Inflammatory macrophage treated with lipopolysaccharide for 1 hour (primary cell): ENCODE measurements at regions not wholly inside any gene's neighbourhood (a gene's known extent, or its start where the extent isn't known, plus 50 kb on each side); places are given as distances from the start of the nearest gene placed in this dataset.
"Not testable (repeated sequence)": the region's sequence is repeated elsewhere in the genome, so short reads cannot be mapped to it uniquely, and the experiment has no call there.

Source experiments
- DNase-seq, 2 donors: peaks; one replicate each; pipeline ENCODE4 v3.0.0-alpha.2; 2020 to 2022

DNA sequence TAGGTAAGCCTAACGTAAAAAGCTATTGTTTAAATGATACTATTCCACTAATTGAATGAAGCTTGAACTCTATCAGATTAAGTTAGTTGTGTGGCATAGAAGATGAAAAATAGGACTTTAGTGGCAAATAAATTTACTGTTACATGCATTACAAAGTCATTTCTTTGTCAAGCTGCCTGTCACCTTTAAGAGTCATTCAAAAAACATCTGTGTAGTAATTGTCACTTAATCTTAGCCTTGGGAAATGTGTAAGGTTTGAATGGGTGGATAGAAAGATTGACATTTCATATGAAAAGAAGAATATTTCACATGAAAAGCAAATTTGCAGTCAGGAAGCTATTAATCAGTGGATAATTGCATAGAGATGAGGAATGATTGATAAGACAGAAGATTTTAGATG lies 473.5 kb downstream of the DNAH5 start:
- no peak for DNase-seq

DNA sequence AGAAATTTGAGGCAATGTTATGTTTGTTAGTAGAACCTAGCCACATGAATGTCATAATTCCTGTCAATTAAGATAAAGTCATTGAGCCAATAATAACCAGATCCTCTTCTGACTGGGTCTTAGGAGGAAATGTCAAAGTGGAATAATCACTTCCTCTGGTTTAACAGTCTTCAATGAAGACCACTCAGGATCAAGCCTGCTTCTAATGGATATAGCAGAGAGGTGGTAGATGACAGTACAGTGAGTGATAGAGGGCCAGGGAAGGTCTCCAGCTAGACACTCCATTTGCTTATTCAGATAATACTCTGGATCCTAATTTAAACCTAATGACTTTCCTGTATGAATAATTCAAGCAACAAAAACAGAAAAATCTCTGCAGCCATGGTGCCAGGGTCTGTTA lies 474.2 kb downstream of the DNAH5 start:
- no peak for DNase-seq

DNA sequence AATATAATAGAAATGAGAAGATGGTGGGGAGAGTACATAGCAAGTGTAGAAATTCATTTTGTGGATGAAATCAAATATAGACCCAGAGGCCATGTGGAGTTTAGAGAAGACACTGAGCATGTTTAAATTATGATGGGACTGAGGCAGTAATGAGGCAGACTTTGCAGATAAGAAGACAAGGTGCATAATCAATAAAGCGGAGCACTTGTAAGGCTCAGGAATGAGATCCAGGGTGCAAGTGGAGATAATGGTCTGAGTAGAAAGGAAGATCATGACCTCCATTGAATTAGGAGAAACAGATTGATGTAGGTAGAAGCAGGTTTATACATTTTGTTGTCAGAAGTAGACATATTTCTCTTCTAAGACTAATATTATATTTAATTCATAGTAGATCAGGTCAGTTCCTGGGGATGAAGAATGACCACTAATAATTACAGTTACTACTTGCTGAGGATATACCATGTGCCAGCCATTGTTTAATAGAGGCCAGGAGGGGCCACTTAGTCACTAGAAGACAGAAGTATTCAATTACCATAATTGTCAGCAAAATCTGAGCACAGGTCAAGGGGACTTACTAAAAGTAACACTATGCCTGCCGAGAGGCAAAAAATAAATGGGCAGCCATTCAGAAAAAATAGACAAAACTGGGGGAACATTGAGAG lies 479.8 kb downstream of the DNAH5 start:
- no peak for DNase-seq

DNA sequence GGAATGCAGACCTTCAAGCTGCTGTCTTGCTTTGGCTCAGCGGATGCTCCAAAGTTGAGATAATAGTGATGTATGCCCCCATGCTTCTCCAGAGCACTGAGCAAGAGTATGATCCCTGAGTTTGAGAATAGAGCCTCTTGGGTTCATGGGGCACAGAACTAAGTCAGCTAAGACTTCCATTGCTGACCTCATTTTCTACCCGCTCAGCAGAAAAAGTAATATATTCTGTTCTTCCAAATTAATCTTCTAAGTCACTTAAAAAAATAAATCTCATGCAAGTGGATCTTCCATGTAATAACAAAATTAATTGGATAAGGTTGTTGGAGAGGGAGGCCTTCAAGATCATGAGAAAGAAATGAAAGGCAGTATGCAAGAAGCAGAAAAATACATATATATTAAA lies 483.9 kb downstream of the DNAH5 start:
- DNase-seq = no peak

DNA sequence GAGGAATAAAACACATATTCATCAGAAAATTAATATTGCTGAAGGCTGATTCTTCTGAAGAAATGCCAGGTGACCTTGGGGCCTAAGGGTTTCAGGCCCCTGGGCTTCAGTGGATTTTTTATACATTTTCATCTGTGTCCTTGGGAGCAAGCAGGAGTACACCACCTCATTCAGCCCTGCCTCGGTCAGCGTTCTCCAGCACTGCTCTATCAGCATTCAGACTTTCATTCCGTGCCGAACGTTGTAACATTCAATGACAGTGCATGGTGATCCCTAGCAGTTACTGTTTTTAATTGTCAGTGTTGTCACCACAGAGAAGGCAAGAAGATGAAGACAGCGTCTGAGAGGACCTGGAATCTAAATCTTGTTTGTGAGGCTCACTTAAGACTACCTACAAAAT lies 490.4 kb downstream of the DNAH5 start:
- no peak for DNase-seq

DNA sequence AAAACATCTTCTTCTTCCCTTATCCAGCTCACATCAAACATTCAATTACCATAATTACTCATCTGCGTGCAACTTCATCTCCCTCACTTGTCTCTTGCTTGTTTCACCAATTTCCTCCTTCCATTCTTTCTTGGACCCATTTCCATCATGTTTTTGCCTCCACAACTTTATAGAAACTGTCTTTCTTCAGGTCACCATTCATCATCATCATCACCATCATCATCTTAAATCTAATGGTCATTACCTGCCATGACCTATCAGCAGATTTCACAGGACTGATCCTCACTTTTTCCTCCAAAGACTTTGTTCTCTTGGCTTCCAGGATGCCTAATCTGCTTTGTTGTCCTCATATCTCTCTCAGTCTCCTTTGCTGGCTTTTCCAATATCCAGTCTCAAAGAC lies 495.6 kb downstream of the DNAH5 start:
- DNase-seq = no peak

DNA sequence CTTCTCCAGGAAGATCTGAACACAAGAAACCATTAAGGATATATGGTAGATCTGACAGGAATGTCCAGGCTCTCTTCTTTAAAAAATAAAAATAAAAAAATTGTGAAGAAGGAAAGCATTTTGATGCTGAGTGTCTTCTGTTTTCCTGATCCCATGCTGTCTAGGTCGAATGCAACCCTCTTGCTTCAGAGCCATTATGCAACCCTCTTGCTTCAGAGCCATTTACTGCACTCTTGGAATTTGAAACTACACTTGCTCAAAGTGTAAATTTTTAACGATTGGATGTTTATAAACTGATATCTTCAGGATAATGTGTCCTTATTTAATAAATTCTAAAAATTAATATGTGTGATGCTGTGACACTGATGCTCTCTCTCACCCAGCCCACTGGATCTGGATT lies 505.1 kb downstream of the DNAH5 start:
- no peak for DNase-seq

DNA sequence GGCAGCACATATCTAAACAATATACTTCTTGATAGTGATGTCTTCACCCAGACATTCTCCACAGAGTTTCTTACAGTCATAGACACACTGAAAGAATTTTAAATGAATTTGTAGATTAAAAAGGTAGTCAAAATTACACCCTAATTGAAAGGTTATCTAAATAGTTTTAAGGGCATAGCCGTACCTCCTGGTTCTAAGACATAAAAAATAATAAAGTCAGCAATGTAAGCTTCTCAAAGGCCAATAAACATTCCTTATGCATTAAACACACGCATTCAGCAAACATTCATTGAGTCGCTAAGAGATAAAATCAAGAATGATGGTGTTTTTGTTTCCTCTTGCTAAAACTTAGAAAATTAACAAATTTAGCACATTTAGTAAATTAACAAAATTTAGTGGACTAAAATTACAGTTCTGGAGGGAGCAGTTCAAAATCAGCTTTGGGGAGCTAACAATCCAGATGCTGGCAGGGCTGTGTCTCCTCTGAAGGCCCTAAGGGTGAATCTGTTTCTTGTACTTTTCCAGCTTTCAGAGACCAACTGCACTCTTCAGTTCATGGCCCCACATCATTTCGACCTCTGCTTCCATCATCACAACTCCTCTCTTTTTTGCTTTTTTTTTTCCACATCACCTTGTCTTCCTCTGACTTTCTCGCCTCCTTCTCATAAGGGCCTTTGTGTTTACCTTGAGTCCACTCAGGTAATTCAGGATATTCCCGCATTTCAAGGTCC lies 516.5 kb downstream of the DNAH5 start:
- DNase-seq = no peak

DNA sequence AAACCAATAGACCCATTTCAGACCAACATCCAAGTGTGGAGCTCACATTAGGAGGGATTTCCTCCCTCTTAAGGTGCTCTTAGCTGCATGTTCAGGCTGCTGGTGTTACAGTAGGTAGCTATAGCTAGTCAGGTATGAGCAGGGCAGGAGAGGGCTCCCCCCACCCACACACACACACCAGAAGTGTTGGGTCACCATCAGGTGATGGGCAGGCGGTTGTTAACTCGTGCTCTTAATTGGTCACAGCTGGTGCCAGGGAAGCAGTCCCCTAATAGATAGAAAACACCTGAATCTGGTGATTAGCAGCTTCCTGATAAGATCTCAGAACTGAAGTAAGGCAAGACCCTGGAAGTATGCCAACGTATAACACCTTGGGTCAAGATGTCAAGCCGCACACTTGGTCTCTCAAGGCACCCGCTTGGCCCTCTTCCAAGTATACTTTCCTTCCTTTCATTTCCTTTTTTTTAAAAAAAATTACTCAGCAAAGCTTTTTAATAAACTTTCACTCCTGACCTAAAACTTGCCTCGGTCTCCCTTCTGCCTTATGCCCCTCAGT lies 532.4 kb downstream of the DNAH5 start:
- DNase-seq = no peak

DNA sequence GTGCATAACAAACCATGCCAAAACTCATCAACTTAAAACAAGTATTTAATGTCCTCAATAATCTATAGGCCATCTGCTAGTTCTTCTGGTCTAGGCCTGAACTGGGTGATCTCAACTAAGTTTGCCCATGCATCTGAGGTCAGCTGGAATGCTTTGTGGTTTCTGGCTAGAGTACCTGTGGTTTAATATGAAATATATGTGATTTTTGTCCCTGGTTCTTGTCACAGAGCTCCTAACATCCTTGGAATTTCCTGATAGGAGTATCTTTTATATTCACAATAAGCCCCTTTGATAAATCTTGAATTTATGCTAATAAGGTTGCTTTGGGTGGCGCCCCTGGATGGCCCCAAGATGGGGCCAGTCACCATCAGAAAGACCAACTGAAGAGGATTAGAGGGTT lies 535.9 kb downstream of the DNAH5 start:
- no peak for DNase-seq

DNA sequence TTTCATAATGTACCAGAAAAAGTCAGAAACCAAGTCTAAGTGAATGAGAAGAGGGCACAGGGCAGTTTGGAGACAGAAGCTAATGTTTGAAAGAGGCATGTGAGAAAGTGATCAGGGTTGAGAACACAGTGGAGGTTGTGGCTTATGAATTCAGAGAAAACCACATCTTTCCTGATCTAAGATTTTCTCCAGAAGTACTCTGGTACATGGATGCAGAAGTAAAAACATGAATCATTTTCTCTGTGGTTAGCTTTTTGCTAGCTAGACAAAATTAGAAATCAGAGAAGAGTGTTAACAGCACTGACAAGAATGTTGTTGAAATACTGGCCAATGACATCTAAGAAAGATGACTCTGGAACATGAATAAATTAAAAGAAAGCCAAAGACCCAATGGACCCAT lies 541.1 kb downstream of the DNAH5 start:
- no peak for DNase-seq

DNA sequence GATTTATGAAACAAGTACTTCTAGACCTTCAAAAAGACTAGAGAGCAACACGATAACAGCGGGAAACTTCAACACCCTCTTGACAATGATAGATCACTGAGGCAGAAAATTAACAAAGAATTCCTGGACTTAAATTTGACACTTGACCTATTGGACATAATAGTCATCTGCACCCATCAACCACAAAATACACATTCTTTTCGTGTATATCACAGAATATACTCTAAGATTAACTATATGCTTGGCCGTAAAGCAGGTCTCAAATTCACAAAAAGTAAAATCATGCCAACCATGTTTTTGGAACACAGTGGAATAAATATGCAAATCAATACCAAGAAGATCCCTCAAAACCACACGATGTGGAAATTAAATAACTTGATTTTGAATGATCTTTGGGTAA lies 559.4 kb downstream of the DNAH5 start:
- DNase-seq = no peak

DNA sequence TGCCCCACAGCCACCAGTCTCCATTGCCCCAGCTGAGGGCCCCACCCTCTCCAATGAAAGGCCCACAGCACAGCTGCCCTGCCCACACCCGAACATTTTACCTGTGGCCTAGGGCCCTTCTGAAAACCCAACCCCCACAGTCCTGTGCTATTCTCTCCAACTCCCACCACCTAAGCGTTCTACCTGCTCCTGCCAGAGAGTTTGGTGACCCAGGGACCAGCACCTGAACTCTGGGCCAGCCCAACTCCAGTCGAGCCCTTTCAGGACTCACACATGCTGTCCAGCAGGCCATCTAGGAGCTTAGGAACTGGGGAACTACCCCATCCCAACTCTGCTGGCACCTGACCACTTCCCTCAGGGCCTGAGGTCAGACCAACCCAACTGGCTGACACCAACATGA lies 562.3 kb downstream of the DNAH5 start:
- DNase-seq = no peak

DNA sequence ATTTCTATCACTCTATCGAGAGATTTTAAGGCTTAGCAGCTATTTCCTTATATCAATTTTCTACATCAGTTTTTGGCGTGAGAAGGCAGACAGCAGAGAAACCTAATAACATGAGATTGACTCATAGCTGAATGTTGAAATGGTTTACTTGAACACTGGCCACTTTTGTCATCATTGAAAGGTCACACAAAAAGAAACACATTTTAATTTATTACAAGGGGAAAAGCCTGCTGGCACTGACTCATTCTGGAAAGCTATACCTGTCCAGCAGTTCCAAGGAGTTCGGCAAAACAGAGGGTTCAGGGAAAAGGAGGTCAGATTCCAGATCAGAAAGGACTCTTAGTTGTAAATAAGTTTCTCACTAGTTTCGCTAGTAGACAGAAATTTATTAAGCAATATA lies 566.4 kb downstream of the DNAH5 start:
- no peak for DNase-seq

DNA sequence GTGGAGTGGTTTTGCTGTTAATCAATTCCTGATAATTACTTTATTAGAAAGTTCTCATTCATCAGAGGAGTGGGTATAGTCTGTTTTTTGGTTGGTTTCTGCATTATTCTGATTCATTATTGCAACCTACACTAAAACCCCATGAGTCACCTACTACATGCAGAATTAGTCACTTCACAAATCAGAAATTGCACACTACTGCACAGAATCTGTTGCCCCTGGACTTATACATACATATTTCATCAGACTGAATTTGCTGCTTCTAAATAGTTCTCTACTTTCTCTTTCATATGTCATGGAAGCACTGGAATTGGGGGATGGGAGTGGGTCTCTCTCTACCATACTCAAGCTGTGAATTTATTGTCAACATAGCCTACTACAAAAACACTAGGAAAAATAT lies 585.1 kb downstream of the DNAH5 start:
- DNase-seq = no peak

DNA sequence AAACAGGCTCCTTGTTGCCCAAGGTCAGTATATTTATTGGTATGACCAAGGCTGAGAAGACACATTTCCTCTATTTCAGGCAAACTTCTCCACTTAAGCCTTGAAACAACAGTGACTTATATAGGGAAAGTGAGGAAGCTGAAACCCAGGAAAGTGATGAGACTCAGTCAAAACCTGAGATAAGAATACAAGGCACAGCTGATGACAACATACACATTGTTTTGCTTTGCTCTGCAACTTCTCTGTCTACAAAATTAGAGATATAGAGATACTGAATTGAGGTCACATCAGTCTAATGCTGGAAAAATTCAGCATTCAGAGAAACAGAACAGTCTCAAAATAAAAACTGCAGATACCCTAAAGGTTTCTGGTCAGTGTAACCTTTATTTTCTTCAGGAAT lies 586.1 kb downstream of the DNAH5 start:
- no peak for DNase-seq

DNA sequence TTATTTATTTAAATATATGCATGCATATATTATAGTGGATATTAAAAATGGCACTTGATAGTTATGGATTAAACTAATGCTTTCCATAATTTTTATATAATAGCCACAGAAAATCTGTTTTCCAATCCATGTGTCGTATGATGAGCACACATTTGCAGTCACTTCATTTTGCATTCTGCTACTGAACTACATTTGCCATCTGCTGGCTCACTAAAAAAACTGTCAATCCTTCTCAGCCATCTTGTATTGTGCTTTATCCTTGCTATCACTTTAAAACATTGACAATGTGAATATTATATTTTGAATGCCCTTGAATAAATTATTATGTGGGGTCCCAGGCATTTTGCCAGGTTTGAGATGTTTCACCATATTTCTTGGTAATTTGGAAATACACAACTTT lies 586.6 kb downstream of the DNAH5 start:
- no peak for DNase-seq

DNA sequence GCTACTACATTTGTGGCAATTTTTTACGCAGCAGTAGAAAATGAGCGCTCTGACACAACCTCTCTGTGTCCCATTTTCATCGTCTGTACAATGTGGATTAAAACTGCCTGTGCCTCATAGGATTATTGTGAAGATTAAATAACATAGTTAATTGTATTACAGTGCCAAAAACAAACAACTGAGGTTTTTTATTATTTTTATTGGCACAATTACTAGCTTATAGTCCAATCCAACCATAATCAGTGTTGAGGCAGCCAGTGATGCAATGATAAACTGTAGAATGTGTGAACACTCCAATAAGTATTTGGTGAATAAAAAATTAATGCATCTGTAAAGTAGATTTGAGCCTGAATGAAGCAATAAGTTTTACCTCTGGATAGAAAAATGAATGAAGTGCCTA lies 588.3 kb downstream of the DNAH5 start:
- no peak for DNase-seq

DNA sequence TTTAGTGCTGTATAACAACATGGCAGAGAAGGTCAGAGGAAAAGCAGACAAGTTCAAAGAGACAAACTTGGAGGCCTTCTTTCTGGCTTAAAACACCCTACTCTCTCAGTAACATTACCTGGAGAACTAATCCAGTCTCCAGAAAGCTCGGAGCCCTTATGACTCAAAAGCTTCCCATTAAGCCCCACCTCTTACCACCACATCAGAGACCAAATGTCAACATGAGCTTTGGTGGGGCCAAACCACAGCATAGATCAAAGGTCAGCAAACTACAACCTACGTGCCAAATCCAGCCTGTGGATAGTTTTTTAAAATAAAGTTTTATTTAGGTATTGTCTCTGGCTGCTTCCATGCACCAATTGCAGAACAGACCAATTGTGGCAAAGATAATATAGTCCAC lies 589.9 kb downstream of the DNAH5 start:
- DNase-seq = no peak

DNA sequence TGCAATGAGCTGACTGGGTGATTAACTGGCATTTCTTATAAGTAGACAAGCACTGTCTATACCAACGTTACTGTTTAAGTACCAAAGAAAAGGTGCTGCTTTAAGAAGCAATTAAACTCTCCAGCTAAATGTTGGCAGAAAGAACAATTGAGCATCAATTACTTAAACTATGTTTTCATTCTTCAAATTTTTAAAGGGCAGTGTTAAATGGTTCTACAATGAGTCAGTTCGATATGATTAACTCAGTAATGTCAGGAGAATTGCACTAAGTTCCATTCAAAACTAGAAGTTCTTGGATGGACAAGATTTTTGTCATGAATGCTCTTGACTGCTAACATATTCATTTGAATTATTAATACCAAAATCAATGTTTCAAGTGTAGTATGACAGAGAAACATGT lies 593.7 kb downstream of the DNAH5 start:
- no peak for DNase-seq

DNA sequence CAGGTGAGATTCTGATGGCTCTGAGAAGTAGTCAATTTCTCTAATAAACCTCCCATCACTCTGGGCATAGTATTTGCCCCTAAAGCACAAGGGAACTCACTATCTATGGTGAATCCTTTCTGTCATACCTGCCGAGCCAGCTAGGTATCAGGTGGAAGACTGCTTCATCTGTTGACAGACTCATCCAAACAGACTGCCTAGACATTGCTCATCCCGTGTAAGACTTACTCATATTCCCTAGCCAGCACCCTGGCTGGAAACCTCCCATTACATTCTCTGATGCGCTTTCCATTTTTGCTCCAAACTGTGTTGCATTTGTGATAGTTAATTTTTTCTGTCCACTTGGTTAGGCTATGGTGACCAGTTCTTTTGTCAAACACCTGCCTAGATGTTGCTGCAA lies 595.9 kb downstream of the DNAH5 start:
- DNase-seq = no peak

DNA sequence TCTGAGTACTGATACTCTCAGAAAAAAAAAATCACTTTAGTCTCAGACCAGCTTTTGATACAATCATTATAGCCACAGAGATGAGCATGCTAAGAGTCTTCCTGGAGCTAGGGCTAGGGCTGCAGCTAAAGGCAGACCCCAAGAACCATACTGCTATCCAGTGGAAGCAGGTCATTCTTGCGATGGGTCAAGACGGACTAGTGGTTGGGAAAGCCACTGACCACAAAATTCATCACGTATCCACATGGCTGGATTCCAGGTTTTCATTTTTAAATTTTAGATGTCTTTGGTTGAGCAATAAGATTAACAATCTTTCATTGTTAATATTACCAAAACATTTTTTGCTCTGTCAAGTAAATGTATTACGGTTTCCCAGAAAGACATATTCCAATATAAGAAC lies 598.1 kb downstream of the DNAH5 start:
- no peak for DNase-seq

DNA sequence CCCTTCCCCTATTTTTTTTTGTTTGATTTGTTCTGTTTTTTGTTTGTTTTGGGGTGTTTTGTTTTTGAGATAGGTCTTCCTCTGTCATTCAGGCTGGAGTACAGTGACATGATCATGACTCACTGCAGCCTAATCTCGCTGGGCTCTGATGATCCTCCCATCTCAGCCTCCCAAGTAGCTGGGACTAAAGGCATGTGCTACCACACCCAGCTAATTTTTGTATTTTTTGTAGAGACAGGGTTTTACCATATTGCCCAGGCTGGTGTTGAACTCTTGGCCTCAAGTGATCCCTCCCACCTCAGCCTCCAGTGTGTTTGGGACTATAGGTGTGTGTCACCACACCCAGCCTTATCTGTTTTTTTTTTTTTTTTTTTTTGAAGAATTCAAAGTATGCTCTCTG lies 605.4 kb downstream of the DNAH5 start:
- DNase-seq = no peak

DNA sequence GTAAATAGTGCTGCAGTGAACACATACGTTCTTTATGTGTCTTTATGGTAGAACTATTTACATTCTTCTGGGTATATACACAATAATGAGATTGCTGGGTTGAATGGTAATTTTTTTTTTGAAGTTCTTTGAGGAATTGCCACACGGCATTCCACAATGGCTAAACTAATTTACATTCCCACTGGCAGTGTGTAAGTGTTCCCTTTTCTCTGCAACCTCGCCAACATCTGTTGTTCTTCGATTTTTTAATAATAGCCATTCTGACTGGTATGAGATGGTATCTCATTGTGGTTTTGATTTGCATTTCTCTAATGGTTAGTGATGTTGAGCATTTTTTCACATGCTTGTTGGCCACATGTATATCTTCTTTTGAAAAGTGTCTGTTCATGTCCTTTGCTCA lies 609.5 kb downstream of the DNAH5 start:
- DNase-seq = not testable (repeated sequence)

DNA sequence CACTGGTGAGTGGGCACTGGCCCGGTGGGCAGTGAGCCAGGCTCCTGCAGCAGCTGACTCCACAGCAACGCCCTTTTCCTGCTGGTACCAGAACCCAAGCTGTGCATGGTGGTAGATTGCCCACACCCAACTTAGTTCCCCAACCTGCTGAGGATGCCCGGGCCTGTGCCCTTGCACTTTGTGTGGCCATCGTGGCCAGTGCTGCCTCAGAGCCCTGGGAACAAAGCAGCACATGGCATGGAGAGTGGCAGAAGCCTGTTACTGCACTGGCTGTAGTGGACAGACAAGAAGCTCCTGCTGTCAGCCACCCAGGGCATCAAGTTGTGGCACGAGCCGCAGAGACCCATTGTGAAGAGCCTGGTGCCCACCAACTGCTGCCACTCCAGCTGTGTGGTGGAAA lies 612.9 kb downstream of the DNAH5 start:
- DNase-seq = no peak
